ENCODE measurements at regions not wholly inside any gene's neighbourhood (a gene's known extent, or its start where the extent isn't known, plus 50 kb on each side); places are given as distances from the start of the nearest gene placed in this dataset.

- Histone ChIP-seq H3K27ac (ENCODE audit: control insufficient read depth, insufficient read depth) (no peak overlapping the region), H3K27me3 (replicated peaks in 1 of 2; ENCODE audit: control insufficient read depth in 2 of 2, insufficient read depth in 2 of 2, low read length in 1 of 2) (no peaks in the 10 kb centered on the region), H3K9me3 (replicated peaks; ENCODE audit: control insufficient read depth, insufficient read depth, low read length) (no peaks in the 10 kb centered on the region), H3K9ac (ENCODE audit: control insufficient read depth, insufficient read depth, low read length) (no peak overlapping the region), H4K20me1 (ENCODE audit: control insufficient read depth, insufficient read depth) (no peaks in the 10 kb centered on the region), H3K79me2 (ENCODE audit: control insufficient read depth, insufficient read depth, low read length) (no peaks in the 10 kb centered on the region), H3K36me3 (ENCODE audit: control insufficient read depth in 2 of 2, insufficient read depth in 2 of 2, low read length in 1 of 2) (no peaks in the 10 kb centered on the region), H3K4me2 (ENCODE audit: control insufficient read depth, insufficient read depth) (no peak overlapping the region), H3K4me3 (no peak overlapping the region), H2AFZ (ENCODE audit: control insufficient read depth, low read depth, low read length) (no peak overlapping the region), H3K4me1 (ENCODE audit: control insufficient read depth, insufficient read depth, low read length) (no peaks in the 10 kb centered on the region)
- CTCF ChIA-PET, result no interaction called here
- ATAC-seq, result no peak
- TF ChIP-seq EZH2 (IDR thresholded peaks at IDR 0.05; ENCODE audit: borderline replicate concordance, control insufficient read depth, low read depth, low read length), result no peak
- SMC1A ChIA-PET (ENCODE audit: uncharacterized antibody, unreplicated experiment), result no interaction called here
- in situ Hi-C loops (cut with MboI) (no loop called here), intact Hi-C loops (cut with micrococcal nuclease; ENCODE audit: unreplicated experiment) (no loop called here)
- POLR2A ChIA-PET, result no interaction called here
- WGBS (ENCODE audit: insufficient coverage, insufficient replicate concordance, low lambda C conversion rate, missing lambda C conversion rate), result 0% methylated on average over 1 of the region's 1 CpG
- RAD21 ChIA-PET (ENCODE audit: unreplicated experiment), result no interaction called here
- FAIRE-seq, result no peak
- no TSS peak for BruUV-seq (replicated peaks)
- DNase-seq (ENCODE audit: low read depth, low spot score), result no peak
Measured at GRCh38 chr2:187081461-187081860, 232.5 kb upstream of the ZSWIM2 start.

- SMC1A ChIA-PET (ENCODE audit: uncharacterized antibody, unreplicated experiment), result interaction anchor here (1.1 kb wide), 1 partner anchor 12 kb away, joined by 4 read pairs; no protein-coding TSS in a partner anchor
Measured at GRCh38 chr2:187079901-187080300, 230.9 kb upstream of the ZSWIM2 start.

More at GRCh38 chr2:187079901-187080300, 230.9 kb upstream of the ZSWIM2 start:
- no peaks in the 10 kb centered on the region for H3K27me3 ChIP-seq (replicated peaks in 1 of 2; ENCODE audit: control insufficient read depth in 2 of 2, insufficient read depth in 2 of 2, low read length in 1 of 2)
- H3K4me3 ChIP-seq, result no peak overlapping the region
- no peaks in the 10 kb centered on the region for H4K20me1 ChIP-seq (ENCODE audit: control insufficient read depth, insufficient read depth)
- ChIA-PET RAD21 (ENCODE audit: unreplicated experiment) (no interaction called here), CTCF (no interaction called here), POLR2A (no interaction called here)
- no peak overlapping the region for H2AFZ ChIP-seq (ENCODE audit: control insufficient read depth, low read depth, low read length)
- H3K9me3 ChIP-seq (replicated peaks; ENCODE audit: control insufficient read depth, insufficient read depth, low read length), result no peaks in the 10 kb centered on the region
- H3K36me3 ChIP-seq (ENCODE audit: control insufficient read depth in 2 of 2, insufficient read depth in 2 of 2, low read length in 1 of 2), result no peaks in the 10 kb centered on the region
- no TSS peak for BruUV-seq (replicated peaks)
- DNase-seq (ENCODE audit: low read depth, low spot score), result no peak
- WGBS (ENCODE audit: insufficient coverage, insufficient replicate concordance, low lambda C conversion rate, missing lambda C conversion rate), result 60% methylated on average over 5 of the region's 5 CpGs
- H3K4me1 ChIP-seq (ENCODE audit: control insufficient read depth, insufficient read depth, low read length), result no peaks in the 10 kb centered on the region
- H3K79me2 ChIP-seq (ENCODE audit: control insufficient read depth, insufficient read depth, low read length), result no peaks in the 10 kb centered on the region
- no peak for FAIRE-seq
- in situ Hi-C loops (cut with MboI), result no loop called here
- no peak for ATAC-seq
- no peak overlapping the region for H3K9ac ChIP-seq (ENCODE audit: control insufficient read depth, insufficient read depth, low read length)
- TF ChIP-seq KDM1A (IDR thresholded peaks at IDR 0.05; ENCODE audit: borderline replicate concordance) (no peak), MEF2A (IDR thresholded peaks at IDR 0.05; ENCODE audit: insufficient read depth, low read depth, low read length) (no peak), WRNIP1 (IDR thresholded peaks at IDR 0.05; ENCODE audit: borderline replicate concordance, low read depth, low read length) (no peak)
- intact Hi-C loops (cut with micrococcal nuclease; ENCODE audit: unreplicated experiment), result no loop called here
- H3K27ac ChIP-seq (ENCODE audit: control insufficient read depth, insufficient read depth), result no peak overlapping the region
- no peak overlapping the region for H3K4me2 ChIP-seq (ENCODE audit: control insufficient read depth, insufficient read depth)

Measured in GM12878 (cell line).